Upper lobe of left lung (tissue), 4 donors: ENCODE measurements at regions not wholly inside any gene's neighbourhood (a gene's known extent, or its start where the extent isn't known, plus 50 kb on each side); places are given as distances from the start of the nearest gene placed in this dataset.

ENCODE experiments used
- POLR2A ChIP-seq, 4 donors: fragments of 450-650 bp; IDR thresholded peaks; one replicate each; pipeline ENCODE4 v1.5.1; 2016 to 2017; ENCODE audit warnings: antibody characterized with exemption in 4 of 4, mild to moderate bottlenecking in 2 of 4
- POLR2AphosphoS5 ChIP-seq, 2 donors: sonication (generic); formaldehyde crosslinking; IDR thresholded peaks; one replicate each; pipeline ENCODE4 v1.5.1; 2017; ENCODE audit warnings: antibody characterized with exemption in 2 of 2
- TF ChIP-seq, protein P1 (sequence below), 6 experiments: fragments of 450-650 bp in 4 of 6; fragments of 200-600 bp in 2 of 6; sonication (generic) in 2 of 6; IDR thresholded peaks; one replicate each; pipeline ENCODE4 v1.5.1; 2016 to 2019; ENCODE audit warnings: antibody characterized with exemption in 6 of 6

GRCh38 chr5:145015146-145015545 lies 820.0 kb downstream of the PRELID2 start:
- TF ChIP-seq, protein P1, sequence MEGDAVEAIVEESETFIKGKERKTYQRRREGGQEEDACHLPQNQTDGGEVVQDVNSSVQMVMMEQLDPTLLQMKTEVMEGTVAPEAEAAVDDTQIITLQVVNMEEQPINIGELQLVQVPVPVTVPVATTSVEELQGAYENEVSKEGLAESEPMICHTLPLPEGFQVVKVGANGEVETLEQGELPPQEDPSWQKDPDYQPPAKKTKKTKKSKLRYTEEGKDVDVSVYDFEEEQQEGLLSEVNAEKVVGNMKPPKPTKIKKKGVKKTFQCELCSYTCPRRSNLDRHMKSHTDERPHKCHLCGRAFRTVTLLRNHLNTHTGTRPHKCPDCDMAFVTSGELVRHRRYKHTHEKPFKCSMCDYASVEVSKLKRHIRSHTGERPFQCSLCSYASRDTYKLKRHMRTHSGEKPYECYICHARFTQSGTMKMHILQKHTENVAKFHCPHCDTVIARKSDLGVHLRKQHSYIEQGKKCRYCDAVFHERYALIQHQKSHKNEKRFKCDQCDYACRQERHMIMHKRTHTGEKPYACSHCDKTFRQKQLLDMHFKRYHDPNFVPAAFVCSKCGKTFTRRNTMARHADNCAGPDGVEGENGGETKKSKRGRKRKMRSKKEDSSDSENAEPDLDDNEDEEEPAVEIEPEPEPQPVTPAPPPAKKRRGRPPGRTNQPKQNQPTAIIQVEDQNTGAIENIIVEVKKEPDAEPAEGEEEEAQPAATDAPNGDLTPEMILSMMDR (IDR thresholded peaks at IDR 0.05) = no peak
- TF ChIP-seq POLR2AphosphoS5 (IDR thresholded peaks at IDR 0.05) (no peak), POLR2A (IDR thresholded peaks at IDR 0.05) (no peak)
